Neural progenitor cell (in vitro differentiated cells): ENCODE measurements at regions not wholly inside any gene's neighbourhood (a gene's known extent, or its start where the extent isn't known, plus 50 kb on each side); places are given as distances from the start of the nearest gene placed in this dataset.

ENCODE experiments used
- DNase-seq: peaks from one replicate; pipeline ENCODE4 v3.0.0-alpha.2; 2016; ENCODE audit warnings: low spot score
- H2AFZ ChIP-seq: fragments of 200-600 bp; sonication (generic); replicated peaks from 2 replicates; pipeline ENCODE4 v1.6.1; 2016; ENCODE audit warnings: antibody characterized with exemption
- H3F3A ChIP-seq: fragments of 200-600 bp; sonication (generic); 2 replicates; pipeline ENCODE4 v1.6.1; 2016; ENCODE audit warnings: antibody characterized with exemption, low read depth
- H3K27ac ChIP-seq: fragments of 200-600 bp; sonication (generic); 2 replicates; pipeline ENCODE4 v1.5.1; 2016; ENCODE audit warnings: mild to moderate bottlenecking
- H3K27me3 ChIP-seq: fragments of 200-600 bp; sonication (generic); 2 replicates; pipeline ENCODE4 v1.6.1; 2016; ENCODE audit warnings: mild to moderate bottlenecking, moderate library complexity
- H3K36me3 ChIP-seq: fragments of 200-600 bp; sonication (generic); 2 replicates; pipeline ENCODE4 v1.5.1; 2016
- H3K4me1 ChIP-seq: fragments of 200-600 bp; sonication (generic); 2 replicates; pipeline ENCODE4 v1.6.1; 2016; ENCODE audit warnings: mixed run types
- H3K4me2 ChIP-seq: fragments of 200-600 bp; sonication (generic); 2 replicates; pipeline ENCODE4 v1.6.1; 2016
- H3K4me3 ChIP-seq: fragments of 200-600 bp; sonication (generic); 2 replicates; pipeline ENCODE4 v1.5.1; 2016
- H3K79me2 ChIP-seq: fragments of 200-600 bp; sonication (generic); 2 replicates; pipeline ENCODE4 v1.6.1; 2016; ENCODE audit warnings: low read depth
- H3K9ac ChIP-seq: fragments of 200-600 bp; sonication (generic); 2 replicates; pipeline ENCODE4 v1.6.1; 2016
- H3K9me3 ChIP-seq: fragments of 200-600 bp; sonication (generic); 2 replicates; pipeline ENCODE4 v1.5.1; 2016; ENCODE audit warnings: low read depth
- H4K20me1 ChIP-seq: fragments of 200-600 bp; sonication (generic); 2 replicates; pipeline ENCODE4 v1.6.1; 2016; ENCODE audit warnings: low read depth
- H3K27ac Mint-ChIP-seq: 3 replicates; pipeline ENCODE4 v1.8.0; 2021; ENCODE audit warnings: mixed read lengths
- H3K27me3 Mint-ChIP-seq: 2 replicates; pipeline ENCODE4 v1.8.0; 2022; ENCODE audit warnings: low read depth, mild to moderate bottlenecking, inconsistent platforms, moderate library complexity, mixed read lengths; ENCODE audit not compliant: insufficient read depth
- H3K36me3 Mint-ChIP-seq: 3 replicates; pipeline ENCODE4 v1.8.0; 2021; ENCODE audit warnings: mixed read lengths
- H3K4me1 Mint-ChIP-seq: 3 replicates; pipeline ENCODE4 v1.8.0; 2021; ENCODE audit warnings: mixed read lengths
- H3K4me3 Mint-ChIP-seq: 3 replicates; pipeline ENCODE4 v1.8.0; 2021; ENCODE audit warnings: mild to moderate bottlenecking, moderate library complexity, mixed read lengths
- H3K9me3 Mint-ChIP-seq: 3 replicates; pipeline ENCODE4 v1.8.0; 2020; ENCODE audit warnings: mixed read lengths
- CTCF ChIP-seq: fragments of 200-600 bp; sonication (generic); IDR thresholded peaks from 2 replicates; pipeline ENCODE4 v1.5.1; 2017; ENCODE audit warnings: antibody characterized with exemption, mild to moderate bottlenecking
- EZH2 ChIP-seq: fragments of 200-600 bp; sonication (generic); IDR thresholded peaks from 2 replicates; pipeline ENCODE4 v1.6.1; 2017; ENCODE audit warnings: antibody characterized with exemption, mild to moderate bottlenecking, moderate library complexity
- EZH2phosphoT487 ChIP-seq: fragments of 200-600 bp; sonication (generic); IDR thresholded peaks from 2 replicates; pipeline ENCODE4 v1.6.1; 2017; ENCODE audit warnings: antibody characterized with exemption

DNA sequence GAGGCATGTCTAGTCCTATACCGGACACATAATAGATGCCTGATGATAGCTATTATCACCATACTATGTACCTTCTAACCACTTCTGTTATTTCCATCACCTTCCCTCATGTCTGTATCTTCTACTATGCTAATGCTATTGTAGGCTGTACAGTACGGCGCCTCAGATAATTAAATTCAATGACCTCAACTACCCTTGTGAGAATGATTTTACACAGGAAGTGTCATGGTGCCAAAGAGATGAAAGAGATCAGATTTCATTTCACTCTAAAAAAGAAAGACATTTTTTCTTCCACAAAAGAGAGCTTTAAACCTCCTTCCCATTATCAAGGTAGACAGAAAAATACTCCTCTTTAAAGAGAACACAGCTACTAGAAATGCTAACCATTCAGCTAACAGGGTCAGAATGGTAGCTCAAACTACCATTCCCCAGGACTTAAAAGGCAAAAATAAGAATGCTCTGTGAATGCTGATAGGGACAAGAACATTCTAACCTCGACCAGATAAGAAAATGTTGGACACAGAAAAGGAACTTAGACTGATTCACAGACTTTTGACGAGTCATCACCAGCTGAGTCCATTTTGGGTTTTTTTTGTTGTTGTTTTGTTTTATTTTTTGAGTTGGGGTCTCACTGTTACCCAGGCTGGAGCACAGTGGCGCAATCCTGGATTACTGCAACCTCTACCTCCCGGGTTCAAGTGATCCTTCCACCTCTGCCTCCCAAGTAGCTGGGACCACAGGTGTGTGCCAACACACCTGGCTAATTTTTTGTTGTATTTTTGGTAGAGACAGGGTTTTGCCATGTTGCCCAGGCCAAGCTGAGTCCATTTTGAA, 99.2 kb upstream of the RAPGEF2 start:
- H3K27ac ChIP-seq = no peak overlapping the region
- no peaks in the 10 kb centered on the region for H3K36me3 ChIP-seq
- Mint-ChIP-seq H3K4me3 (no peak overlapping the region), H3K9me3 (no peaks in the 10 kb centered on the region), H3K27ac (peak overlapping the region; percentile 76), H3K4me1 (peaks cover 14% of the 10 kb centered on the region), H3K27me3 (no peaks in the 10 kb centered on the region), H3K36me3 (no peaks in the 10 kb centered on the region)
- H3K4me1 ChIP-seq = peaks cover 5% of the 10 kb centered on the region
- DNase-seq = no peak
- TF ChIP-seq EZH2 (no peak), EZH2phosphoT487 (no peak), CTCF (no peak)
- H2AFZ ChIP-seq = no peak overlapping the region
- H4K20me1 ChIP-seq = no peaks in the 10 kb centered on the region
- H3K27me3 ChIP-seq = peaks cover 8% of the 10 kb centered on the region
- H3K9me3 ChIP-seq = no peaks in the 10 kb centered on the region
- no peak overlapping the region for H3K9ac ChIP-seq
- H3K4me3 ChIP-seq = no peak overlapping the region
- H3K79me2 ChIP-seq = no peaks in the 10 kb centered on the region
- H3K4me2 ChIP-seq = no peak overlapping the region
- H3F3A ChIP-seq = no peaks in the 10 kb centered on the region

GRCh38 chr4:159006202-159006601, 96.7 kb upstream of the RAPGEF2 start:
- peaks cover 8% of the 10 kb centered on the region for H3K27me3 ChIP-seq
- H3K27ac Mint-ChIP-seq = no peak overlapping the region
- no peaks in the 10 kb centered on the region for H3K36me3 ChIP-seq
- H3K4me2 ChIP-seq = no peak overlapping the region
- H3K9ac ChIP-seq = no peak overlapping the region
- no peak overlapping the region for H3K4me3 ChIP-seq
- DNase-seq = no peak
- H3K9me3 ChIP-seq = no peaks in the 10 kb centered on the region
- no peak overlapping the region for H3K27ac ChIP-seq
- H3K4me1 Mint-ChIP-seq = peaks cover 24% of the 10 kb centered on the region
- H3K4me3 Mint-ChIP-seq = no peak overlapping the region
- peaks cover 4% of the 10 kb centered on the region for H3K27me3 Mint-ChIP-seq
- no peaks in the 10 kb centered on the region for H3K9me3 Mint-ChIP-seq
- H3K79me2 ChIP-seq = no peaks in the 10 kb centered on the region
- no peak for TF ChIP-seq CTCF
- no peak for TF ChIP-seq EZH2
- no peak for TF ChIP-seq EZH2phosphoT487
- H4K20me1 ChIP-seq = no peaks in the 10 kb centered on the region
- peaks cover 12% of the 10 kb centered on the region for H3K4me1 ChIP-seq
- H3F3A ChIP-seq = no peaks in the 10 kb centered on the region
- H2AFZ ChIP-seq = no peak overlapping the region
- H3K36me3 Mint-ChIP-seq = no peaks in the 10 kb centered on the region

- H3K36me3 Mint-ChIP-seq = peaks cover 2% of the 10 kb centered on the region
- peaks cover 4% of the 10 kb centered on the region for H3K27me3 Mint-ChIP-seq
- no peak overlapping the region for H2AFZ ChIP-seq
- H3K79me2 ChIP-seq = no peaks in the 10 kb centered on the region
- H3K27me3 ChIP-seq = peaks cover 8% of the 10 kb centered on the region
- peaks cover 17% of the 10 kb centered on the region for H3K4me1 Mint-ChIP-seq
- H3K4me3 ChIP-seq = no peak overlapping the region
- no peak for DNase-seq
- H3K4me2 ChIP-seq = no peak overlapping the region
- H3K4me1 ChIP-seq = peaks cover 12% of the 10 kb centered on the region
- H3K9ac ChIP-seq = no peak overlapping the region
- TF ChIP-seq CTCF = no peak
- TF ChIP-seq EZH2phosphoT487 = no peak
- no peak for TF ChIP-seq EZH2
- H3K9me3 ChIP-seq = no peaks in the 10 kb centered on the region
- H3K27ac ChIP-seq = no peak overlapping the region
- H4K20me1 ChIP-seq = no peaks in the 10 kb centered on the region
- no peaks in the 10 kb centered on the region for H3F3A ChIP-seq
- no peaks in the 10 kb centered on the region for H3K36me3 ChIP-seq
- no peak overlapping the region for H3K4me3 Mint-ChIP-seq
- no peak overlapping the region for H3K27ac Mint-ChIP-seq
- H3K9me3 Mint-ChIP-seq = no peaks in the 10 kb centered on the region
Observed at GRCh38 chr4:159008671-159009070, 94.2 kb upstream of the RAPGEF2 start.
